ENCODE measurements at regions not wholly inside any gene's neighbourhood (a gene's known extent, or its start where the extent isn't known, plus 50 kb on each side); places are given as distances from the start of the nearest gene placed in this dataset.

DNA sequence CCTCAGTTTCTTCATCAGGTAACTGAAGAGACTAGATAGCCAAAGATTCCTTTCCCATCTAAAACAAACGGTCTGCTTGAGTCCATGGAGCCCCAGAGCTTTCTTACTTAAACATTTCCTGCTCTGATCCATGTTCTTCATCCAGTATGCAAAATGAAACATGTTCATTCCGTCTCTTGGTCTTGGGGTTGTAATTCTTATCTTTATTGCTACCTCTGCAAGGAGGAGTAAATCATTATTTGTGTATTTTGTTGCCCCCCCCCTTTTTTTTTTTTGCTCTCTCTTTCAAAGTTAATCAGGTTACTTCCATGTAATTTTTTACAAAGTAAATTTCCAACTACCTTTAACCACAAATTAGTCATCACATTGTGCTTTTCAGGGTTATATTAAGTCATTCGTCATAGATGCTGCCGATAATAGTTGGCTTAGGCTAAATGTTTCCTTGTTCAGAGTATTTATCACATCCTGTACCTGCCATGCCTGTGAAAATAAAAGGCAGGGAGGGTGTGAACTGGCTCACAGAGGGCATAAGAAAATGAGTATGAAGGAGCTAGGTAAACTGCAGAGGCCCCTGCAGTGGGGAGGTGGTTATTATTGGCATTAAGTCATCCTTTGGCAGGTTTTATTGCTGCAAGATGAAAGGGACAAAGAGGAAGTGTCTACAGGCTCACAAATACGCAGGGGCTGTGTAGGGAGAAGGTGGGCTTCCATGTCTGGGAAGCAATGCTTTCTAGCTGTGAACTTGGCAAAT, 76.7 kb upstream of the HS3ST1 start:
- ChIA-PET POLR2A (no interaction called here), CTCF (no interaction called here)
- Histone ChIP-seq H3K9me3 (ENCODE audit: control insufficient read depth, insufficient read depth, low read depth, low read length) (no peaks in the 10 kb centered on the region), H3K4me1 (ENCODE audit: control insufficient read depth, insufficient read depth, low read length) (peaks cover 4% of the 10 kb centered on the region; the same call in 1 of the 2 replicates), H3K4me3 (ENCODE audit: low read depth, low read length) (no peak overlapping the region), H3K36me3 (ENCODE audit: control insufficient read depth in 2 of 2, insufficient read depth in 1 of 2, low read length in 2 of 2) (no peaks in the 10 kb centered on the region), H3K27ac (ENCODE audit: extremely low read depth, low read depth, low read length) (no peak overlapping the region)
- TF ChIP-seq SP7 (tag by site-specific recombination; IDR thresholded peaks at IDR 0.05) (no peak), ZNF792 (tag by site-specific recombination; IDR thresholded peaks at IDR 0.05) (no peak), TCF7L2 (IDR thresholded peaks at IDR 0.05; ENCODE audit: borderline replicate concordance, low read depth, low read length) (peak; percentile 52; the same call in 1 of the 2 replicates)

DNA sequence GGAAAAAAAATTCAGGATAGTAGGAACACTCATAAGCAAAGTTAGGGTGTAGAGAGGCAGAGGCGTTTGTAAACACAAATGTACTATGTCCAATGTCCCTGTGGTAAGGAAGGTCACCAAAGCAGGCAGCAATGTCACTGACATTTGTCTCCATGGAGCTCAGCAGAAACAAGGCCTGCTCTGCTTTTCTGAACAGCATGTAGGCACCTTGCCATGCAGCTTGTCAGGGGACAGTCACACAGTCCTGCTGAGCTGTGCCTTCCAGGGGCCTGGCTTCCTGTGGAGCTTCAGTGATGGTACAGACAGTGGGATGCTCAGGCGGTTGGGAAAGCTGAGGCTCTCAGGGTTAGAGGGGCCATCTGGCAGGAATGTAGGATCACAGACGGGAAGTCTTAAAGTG, 74.5 kb upstream of the HS3ST1 start:
- Histone ChIP-seq H3K9me3 (ENCODE audit: control insufficient read depth, insufficient read depth, low read depth, low read length) (no peaks in the 10 kb centered on the region), H3K4me3 (ENCODE audit: low read depth, low read length) (no peak overlapping the region), H3K27ac (ENCODE audit: extremely low read depth, low read depth, low read length) (no peak overlapping the region), H3K4me1 (ENCODE audit: control insufficient read depth, insufficient read depth, low read length) (peaks cover 4% of the 10 kb centered on the region; the same call in 1 of the 2 replicates), H3K36me3 (ENCODE audit: control insufficient read depth in 2 of 2, insufficient read depth in 1 of 2, low read length in 2 of 2) (no peaks in the 10 kb centered on the region)
- ChIA-PET POLR2A (no interaction called here), CTCF (no interaction called here)
- TF ChIP-seq, protein P1, sequence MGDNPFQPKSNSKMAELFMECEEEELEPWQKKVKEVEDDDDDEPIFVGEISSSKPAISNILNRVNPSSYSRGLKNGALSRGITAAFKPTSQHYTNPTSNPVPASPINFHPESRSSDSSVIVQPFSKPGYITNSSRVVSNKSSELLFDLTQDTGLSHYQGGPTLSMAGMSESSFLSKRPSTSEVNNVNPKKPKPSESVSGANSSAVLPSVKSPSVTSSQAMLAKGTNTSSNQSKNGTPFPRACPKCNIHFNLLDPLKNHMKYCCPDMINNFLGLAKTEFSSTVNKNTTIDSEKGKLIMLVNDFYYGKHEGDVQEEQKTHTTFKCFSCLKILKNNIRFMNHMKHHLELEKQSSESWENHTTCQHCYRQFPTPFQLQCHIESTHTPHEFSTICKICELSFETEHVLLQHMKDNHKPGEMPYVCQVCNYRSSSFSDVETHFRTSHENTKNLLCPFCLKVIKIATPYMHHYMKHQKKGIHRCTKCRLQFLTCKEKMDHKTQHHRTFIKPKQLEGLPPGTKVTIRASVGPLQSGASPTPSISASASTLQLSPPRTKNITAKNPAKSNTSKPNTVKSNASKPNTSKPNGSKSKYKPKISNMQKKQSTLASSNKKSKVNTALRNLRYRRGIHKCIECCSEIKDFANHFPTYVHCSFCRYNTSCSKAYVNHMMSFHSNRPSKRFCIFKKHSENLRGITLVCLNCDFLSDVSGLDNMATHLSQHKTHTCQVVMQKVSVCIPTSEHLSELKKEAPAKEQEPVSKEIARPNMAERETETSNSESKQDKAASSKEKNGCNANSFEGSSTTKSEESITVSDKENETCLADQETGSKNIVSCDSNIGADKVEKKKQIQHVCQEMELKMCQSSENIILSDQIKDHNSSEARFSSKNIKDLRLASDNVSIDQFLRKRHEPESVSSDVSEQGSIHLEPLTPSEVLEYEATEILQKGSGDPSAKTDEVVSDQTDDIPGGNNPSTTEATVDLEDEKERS (tag by site-specific recombination; IDR thresholded peaks at IDR 0.05) = no peak
- no peak for TF ChIP-seq GLIS1 (tag by site-specific recombination; IDR thresholded peaks at IDR 0.05)
- TF ChIP-seq, protein P2, sequence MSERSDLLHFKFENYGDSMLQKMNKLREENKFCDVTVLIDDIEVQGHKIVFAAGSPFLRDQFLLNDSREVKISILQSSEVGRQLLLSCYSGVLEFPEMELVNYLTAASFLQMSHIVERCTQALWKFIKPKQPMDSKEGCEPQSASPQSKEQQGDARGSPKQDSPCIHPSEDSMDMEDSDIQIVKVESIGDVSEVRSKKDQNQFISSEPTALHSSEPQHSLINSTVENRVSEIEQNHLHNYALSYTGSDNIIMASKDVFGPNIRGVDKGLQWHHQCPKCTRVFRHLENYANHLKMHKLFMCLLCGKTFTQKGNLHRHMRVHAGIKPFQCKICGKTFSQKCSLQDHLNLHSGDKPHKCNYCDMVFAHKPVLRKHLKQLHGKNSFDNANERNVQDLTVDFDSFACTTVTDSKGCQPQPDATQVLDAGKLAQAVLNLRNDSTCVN (tag by site-specific recombination; optimal IDR thresholded peaks at IDR 0.05) = no peak
- TF ChIP-seq, protein P3, sequence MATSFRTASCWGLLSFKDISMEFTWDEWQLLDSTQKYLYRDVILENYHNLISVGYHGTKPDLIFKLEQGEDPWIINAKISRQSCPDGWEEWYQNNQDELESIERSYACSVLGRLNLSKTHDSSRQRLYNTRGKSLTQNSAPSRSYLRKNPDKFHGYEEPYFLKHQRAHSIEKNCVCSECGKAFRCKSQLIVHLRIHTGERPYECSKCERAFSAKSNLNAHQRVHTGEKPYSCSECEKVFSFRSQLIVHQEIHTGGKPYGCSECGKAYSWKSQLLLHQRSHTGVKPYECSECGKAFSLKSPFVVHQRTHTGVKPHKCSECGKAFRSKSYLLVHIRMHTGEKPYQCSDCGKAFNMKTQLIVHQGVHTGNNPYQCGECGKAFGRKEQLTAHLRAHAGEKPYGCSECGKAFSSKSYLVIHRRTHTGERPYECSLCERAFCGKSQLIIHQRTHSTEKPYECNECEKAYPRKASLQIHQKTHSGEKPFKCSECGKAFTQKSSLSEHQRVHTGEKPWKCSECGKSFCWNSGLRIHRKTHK (tag by site-specific recombination; IDR thresholded peaks at IDR 0.05) = no peak
- TF ChIP-seq ZNF555 (tag by site-specific recombination; conservative IDR thresholded peaks at IDR 0.05) = no peak
- no peak for TF ChIP-seq GLI4 (tag by site-specific recombination; IDR thresholded peaks at IDR 0.05)
- TF ChIP-seq ZXDB (tag by site-specific recombination; IDR thresholded peaks at IDR 0.05) = no peak
- TF ChIP-seq ZNF610 (tag by site-specific recombination; IDR thresholded peaks at IDR 0.05; ENCODE audit: borderline replicate concordance) = no peak
- TF ChIP-seq, protein P4, sequence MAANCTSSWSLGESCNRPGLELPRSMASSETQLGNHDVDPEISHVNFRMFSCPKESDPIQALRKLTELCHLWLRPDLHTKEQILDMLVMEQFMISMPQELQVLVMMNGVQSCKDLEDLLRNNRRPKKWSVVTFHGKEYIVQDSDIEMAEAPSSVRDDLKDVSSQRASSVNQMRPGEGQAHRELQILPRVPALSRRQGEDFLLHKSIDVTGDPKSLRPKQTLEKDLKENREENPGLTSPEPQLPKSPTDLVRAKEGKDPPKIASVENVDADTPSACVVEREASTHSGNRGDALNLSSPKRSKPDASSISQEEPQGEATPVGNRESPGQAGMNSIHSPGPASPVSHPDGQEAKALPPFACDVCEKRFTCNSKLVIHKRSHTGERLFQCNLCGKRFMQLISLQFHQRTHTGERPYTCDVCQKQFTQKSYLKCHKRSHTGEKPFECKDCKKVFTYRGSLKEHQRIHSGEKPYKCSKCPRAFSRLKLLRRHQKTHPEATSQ (tag by site-specific recombination; IDR thresholded peaks at IDR 0.05) = no peak
- no peak for TF ChIP-seq ZBTB8A (tag by site-specific recombination; IDR thresholded peaks at IDR 0.05)
- TF ChIP-seq ZNF776 (tag by site-specific recombination; IDR thresholded peaks at IDR 0.05; ENCODE audit: borderline replicate concordance) = no peak
- TF ChIP-seq OVOL3 (tag by site-specific recombination; IDR thresholded peaks at IDR 0.05) = no peak
- TF ChIP-seq ZNF114 (tag by site-specific recombination; IDR thresholded peaks at IDR 0.05) = no peak
- TF ChIP-seq, protein P5, sequence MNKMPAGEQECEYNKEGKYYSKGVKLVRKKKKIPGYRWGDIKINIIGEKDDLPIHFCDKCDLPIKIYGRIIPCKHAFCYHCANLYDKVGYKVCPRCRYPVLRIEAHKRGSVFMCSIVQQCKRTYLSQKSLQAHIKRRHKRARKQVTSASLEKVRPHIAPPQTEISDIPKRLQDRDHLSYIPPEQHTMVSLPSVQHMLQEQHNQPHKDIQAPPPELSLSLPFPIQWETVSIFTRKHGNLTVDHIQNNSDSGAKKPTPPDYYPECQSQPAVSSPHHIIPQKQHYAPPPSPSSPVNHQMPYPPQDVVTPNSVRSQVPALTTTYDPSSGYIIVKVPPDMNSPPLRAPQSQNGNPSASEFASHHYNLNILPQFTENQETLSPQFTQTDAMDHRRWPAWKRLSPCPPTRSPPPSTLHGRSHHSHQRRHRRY (tag by site-specific recombination; IDR thresholded peaks at IDR 0.05) = no peak
- no peak for TF ChIP-seq ZNF571 (tag by site-specific recombination; IDR thresholded peaks at IDR 0.05)
- TF ChIP-seq, protein P6, sequence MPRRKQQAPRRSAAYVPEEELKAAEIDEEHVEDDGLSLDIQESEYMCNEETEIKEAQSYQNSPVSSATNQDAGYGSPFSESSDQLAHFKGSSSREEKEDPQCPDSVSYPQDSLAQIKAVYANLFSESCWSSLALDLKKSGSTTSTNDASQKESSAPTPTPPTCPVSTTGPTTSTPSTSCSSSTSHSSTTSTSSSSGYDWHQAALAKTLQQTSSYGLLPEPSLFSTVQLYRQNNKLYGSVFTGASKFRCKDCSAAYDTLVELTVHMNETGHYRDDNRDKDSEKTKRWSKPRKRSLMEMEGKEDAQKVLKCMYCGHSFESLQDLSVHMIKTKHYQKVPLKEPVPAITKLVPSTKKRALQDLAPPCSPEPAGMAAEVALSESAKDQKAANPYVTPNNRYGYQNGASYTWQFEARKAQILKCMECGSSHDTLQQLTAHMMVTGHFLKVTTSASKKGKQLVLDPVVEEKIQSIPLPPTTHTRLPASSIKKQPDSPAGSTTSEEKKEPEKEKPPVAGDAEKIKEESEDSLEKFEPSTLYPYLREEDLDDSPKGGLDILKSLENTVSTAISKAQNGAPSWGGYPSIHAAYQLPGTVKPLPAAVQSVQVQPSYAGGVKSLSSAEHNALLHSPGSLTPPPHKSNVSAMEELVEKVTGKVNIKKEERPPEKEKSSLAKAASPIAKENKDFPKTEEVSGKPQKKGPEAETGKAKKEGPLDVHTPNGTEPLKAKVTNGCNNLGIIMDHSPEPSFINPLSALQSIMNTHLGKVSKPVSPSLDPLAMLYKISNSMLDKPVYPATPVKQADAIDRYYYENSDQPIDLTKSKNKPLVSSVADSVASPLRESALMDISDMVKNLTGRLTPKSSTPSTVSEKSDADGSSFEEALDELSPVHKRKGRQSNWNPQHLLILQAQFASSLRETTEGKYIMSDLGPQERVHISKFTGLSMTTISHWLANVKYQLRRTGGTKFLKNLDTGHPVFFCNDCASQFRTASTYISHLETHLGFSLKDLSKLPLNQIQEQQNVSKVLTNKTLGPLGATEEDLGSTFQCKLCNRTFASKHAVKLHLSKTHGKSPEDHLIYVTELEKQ (tag by site-specific recombination; IDR thresholded peaks at IDR 0.05; ENCODE audit: borderline replicate concordance) = no peak
- no peak for TF ChIP-seq ZNF266 (tag by site-specific recombination; IDR thresholded peaks at IDR 0.05; ENCODE audit: low read depth)
